Spleen (tissue), 7 donors: ENCODE measurements at regions not wholly inside any gene's neighbourhood (a gene's known extent, or its start where the extent isn't known, plus 50 kb on each side); places are given as distances from the start of the nearest gene placed in this dataset.

ENCODE experiments used
- POLR2A ChIP-seq, 3 donors: fragments of 450-650 bp; IDR thresholded peaks; one replicate each; pipeline ENCODE4 v1.5.1; 2017; ENCODE audit warnings: antibody characterized with exemption in 3 of 3, mild to moderate bottlenecking in 1 of 3
- POLR2AphosphoS5 ChIP-seq, 3 donors: sonication (generic); formaldehyde crosslinking; IDR thresholded peaks; one replicate each; pipeline ENCODE4 v1.5.1; 2017; ENCODE audit warnings: antibody characterized with exemption in 3 of 3
- TF ChIP-seq, protein P1 (sequence below), 11 experiments: fragments of 200-600 bp in 7 of 11; fragments of 450-650 bp in 4 of 11; sonication (generic) in 4 of 11; IDR thresholded peaks in 8 of 11; conservative IDR thresholded peaks in 3 of 11; 1 replicate in 7 of 11; 2 replicates in 4 of 11; pipeline versions ENCODE4 v1.4.0 to v1.8.0; 2016 to 2021; ENCODE audit warnings: antibody characterized with exemption in 11 of 11, inconsistent platforms in 4 of 11, mild to moderate bottlenecking in 1 of 11
- donor health status: DM: no; HTN: no; CAD: no; lungs with moderate emphysema.
- donor health status: DM: no; HTN: no; CAD: no.
- donor health status: DM: no; HTN: no; CAD: no.

DNA sequence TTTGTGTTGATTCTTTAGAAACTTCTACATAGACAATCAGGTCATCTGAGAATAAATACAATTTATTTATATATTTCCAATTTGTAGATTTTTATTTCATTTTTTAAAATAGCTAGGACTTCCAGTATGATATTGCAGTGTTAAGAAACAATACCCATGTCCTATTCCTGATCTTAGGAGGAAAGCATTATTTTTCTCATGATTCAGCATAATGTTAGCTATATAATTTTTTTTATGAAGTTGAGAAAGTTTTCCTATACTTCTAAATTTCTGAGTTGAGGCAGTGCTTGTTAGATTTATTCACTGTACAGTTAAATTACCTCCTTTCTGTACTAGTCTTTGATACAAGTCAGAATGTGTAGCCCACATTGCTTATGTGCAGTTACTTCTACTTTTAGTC, 595.7 kb upstream of the HS6ST1 start:
- TF ChIP-seq, protein P1, sequence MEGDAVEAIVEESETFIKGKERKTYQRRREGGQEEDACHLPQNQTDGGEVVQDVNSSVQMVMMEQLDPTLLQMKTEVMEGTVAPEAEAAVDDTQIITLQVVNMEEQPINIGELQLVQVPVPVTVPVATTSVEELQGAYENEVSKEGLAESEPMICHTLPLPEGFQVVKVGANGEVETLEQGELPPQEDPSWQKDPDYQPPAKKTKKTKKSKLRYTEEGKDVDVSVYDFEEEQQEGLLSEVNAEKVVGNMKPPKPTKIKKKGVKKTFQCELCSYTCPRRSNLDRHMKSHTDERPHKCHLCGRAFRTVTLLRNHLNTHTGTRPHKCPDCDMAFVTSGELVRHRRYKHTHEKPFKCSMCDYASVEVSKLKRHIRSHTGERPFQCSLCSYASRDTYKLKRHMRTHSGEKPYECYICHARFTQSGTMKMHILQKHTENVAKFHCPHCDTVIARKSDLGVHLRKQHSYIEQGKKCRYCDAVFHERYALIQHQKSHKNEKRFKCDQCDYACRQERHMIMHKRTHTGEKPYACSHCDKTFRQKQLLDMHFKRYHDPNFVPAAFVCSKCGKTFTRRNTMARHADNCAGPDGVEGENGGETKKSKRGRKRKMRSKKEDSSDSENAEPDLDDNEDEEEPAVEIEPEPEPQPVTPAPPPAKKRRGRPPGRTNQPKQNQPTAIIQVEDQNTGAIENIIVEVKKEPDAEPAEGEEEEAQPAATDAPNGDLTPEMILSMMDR (IDR thresholded peaks at IDR 0.05 in 8 of 11, conservative IDR thresholded peaks at IDR 0.05 in 3 of 11): no peak
- no peak for TF ChIP-seq POLR2A (IDR thresholded peaks at IDR 0.05)
- no peak for TF ChIP-seq POLR2AphosphoS5 (IDR thresholded peaks at IDR 0.05)
